ENCODE measurements at regions not wholly inside any gene's neighbourhood (a gene's known extent, or its start where the extent isn't known, plus 50 kb on each side); places are given as distances from the start of the nearest gene placed in this dataset.

DNA sequence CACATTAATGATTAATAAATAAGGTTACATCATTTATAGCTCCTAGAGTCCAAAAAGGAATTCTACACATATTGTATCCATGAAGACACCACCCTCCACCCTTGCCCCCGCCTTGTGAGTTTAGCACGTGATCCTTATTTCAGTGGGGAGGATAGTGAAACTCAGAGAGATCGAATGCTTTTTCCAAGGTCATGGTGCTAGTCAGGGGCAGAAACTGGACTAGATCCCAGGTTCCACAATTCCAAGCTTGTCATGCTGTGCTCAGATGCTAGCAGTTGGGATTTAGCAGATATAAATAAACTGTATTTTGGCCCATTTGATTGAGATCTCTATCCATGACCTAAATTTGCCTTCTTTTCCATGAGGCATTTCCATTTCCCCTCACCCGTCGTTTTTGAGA is 227.4 kb upstream of the THRB start:
- no peak for DNase-seq
- intact Hi-C loops (cut with DNase I), result no loop called here
- ATAC-seq (ENCODE audit: poor library complexity), result no peak

DNA sequence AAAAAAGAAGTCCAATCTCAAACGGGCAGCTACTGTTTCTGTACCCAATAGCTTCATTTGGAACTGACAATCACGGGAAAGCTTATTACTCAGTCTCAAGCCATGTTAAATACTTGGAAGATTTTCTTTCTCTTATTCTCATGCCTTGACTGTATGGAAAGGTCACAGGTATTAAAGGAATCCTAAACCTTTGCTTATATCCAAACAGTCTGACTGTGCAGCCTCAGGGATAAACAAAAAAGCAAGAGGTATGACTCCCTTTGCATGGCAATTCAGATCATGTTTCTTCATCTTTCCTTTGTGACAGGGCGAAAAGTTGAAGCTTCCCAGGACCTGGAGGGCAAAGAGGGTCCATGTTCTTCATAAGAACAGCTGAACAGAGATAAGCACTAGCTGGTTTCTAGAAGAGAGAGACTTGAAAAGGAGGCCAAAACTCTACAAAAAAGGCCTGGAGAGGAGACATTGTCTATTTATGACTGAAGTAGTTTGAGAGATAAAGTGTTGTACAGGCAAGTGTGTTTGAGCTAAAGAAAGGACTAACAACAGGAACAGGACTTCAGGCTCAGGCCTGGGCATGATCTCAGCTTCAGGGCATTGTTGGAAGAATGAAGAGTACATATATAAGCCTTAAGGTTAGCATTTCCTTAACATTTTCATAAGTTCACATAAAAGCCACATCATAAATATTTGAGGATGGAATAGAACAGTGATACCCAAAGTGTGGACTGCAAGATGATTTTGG is 231.0 kb upstream of the THRB start:
- intact Hi-C loops (cut with DNase I), result no loop called here
- ATAC-seq (ENCODE audit: poor library complexity) (no peak), DNase-seq (no peak)

DNA sequence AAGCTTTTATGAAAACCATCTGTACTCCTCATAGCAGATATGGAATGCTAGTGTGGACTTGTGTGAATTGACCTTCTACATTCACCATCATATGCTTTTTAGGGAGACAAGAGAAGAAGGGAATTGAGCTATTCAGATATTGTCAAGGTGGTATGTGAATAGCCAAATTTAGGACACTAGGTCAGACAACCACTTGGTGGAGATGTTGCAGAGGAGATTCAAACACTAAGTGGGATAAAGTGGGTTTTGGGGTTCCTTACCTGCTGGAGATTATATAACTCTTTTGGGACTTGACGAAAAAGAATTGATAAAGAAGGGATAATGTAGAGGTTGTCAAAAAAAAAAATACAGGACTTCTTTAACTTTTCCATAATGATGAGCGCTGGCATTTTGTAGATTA is 231.8 kb upstream of the THRB start:
- DNase-seq, result no peak
- no peak for ATAC-seq (ENCODE audit: poor library complexity)
- intact Hi-C loops (cut with DNase I), result no loop called here

DNA sequence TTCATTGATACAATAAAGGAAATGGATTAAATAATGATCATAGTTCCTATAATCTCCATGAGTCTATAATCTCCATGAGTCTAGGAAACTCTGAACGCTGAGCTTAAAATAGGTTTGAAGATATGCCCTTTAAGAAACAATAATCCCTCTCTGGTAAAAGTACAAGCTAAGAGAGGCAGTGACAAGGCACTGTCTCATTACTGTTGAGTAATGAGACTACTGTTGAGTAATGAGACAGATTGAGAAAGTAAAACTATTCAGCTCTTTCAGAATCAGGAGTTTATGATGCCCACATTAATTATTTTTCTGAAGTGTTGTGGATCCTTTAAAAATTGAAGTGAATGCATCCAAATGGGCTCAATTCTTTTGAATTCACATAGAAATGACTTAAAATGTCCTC is 235.5 kb upstream of the THRB start:
- ATAC-seq (ENCODE audit: poor library complexity) (no peak), DNase-seq (no peak)
- intact Hi-C loops (cut with DNase I), result no loop called here

DNA sequence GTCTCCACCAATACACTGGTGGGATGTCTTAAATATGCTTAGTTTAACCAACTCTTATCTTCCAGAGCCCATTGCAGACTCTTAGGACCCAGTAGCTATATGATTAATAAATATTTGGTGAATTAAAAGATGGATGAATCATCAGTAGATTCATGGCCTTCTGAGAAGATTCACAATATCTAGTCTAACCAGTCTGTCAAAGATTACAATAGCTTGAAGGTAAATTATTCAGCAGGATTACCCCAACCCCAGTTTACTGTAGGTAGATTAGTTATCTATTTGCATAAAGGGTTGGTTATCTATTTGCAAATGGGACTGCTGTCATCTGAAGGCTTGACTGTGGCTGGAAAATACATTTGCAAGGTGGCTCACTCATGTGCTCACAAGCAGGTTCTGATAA is 239.4 kb upstream of the THRB start:
- ATAC-seq (ENCODE audit: poor library complexity), result no peak
- intact Hi-C loops (cut with DNase I), result no loop called here
- DNase-seq, result no peak

DNA sequence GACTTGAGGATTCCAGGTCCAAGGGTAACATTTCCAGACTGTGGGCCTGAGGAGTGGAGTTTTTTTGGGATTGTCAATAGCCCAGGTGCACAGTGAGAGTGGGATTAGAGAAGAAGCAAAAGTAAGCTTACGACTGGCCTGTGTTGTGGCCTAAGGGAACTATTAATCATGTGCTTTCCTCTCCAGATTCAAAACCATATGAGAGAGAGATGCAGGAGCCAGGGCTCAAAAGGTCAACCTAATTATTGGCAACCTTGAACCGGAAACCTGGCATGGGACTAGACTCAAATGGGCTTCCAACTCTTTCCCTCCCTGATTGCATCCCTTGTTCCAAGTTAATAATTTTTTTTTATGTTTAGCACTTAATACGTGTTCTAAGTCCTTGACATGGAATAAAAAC is 242.1 kb upstream of the THRB start:
- intact Hi-C loops (cut with DNase I), result no loop called here
- DNase-seq (no peak), ATAC-seq (ENCODE audit: poor library complexity) (no peak)

DNA sequence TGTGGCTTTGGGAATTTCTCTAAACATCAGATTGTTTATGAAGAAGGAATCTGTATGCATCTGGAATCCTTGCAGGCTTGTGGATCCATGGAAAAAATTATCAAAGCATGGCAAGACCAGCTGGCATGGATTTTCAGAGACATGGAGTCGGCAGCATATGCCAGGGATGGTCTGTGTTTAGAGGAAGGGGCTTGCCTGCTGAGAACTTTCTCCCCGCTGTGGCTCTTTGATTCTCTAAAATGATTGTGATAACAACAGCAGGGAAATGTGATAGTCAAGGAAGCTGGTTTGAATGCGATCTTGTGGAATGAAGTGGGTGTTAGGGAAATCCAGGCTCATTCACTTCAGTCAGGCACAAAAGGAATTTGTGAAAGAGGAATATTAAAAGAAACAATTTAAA is 245.7 kb upstream of the THRB start:
- intact Hi-C loops (cut with DNase I), result no loop called here
- ATAC-seq (ENCODE audit: poor library complexity) (no peak), DNase-seq (no peak)

DNA sequence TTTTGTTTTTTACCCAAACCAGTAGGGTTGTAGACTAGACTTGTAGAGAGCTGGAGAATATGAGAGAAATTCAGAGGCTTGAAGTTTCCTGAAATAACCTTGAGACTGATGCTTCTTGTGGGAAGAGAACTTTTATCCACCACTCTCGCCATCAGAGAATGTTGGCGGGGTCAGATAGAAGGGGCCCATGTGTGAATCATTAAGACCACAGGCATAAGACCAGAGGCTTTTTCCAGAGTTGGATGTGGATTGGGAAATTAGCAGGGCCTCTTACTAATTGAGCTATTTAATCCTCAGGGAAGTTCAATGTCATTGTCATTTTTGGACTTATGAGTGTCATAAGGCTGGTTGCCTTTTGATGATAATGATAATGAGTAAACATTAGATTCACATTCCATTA is 246.9 kb upstream of the THRB start:
- intact Hi-C loops (cut with DNase I), result no loop called here
- ATAC-seq (ENCODE audit: poor library complexity) (no peak), DNase-seq (no peak)

DNA sequence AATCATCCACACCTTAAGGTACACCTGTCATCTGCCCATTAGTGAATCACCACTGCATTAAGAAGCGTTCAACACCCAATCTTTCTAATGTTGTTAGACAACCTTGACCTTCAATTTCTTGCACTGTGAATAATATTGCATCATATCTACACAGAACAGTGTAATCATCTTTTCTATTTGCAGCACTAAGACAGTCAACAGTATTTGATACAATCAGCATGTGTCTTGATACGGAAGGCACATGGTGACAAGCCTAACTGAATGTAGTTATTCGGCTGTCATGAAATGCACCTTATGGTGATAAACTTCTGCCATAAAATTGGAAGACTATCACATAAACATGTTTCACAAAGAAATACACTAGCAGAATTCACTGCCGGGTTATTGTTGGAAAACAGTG is 253.9 kb upstream of the THRB start:
- intact Hi-C loops (cut with DNase I), result no loop called here
- no peak for DNase-seq
- no peak for ATAC-seq (ENCODE audit: poor library complexity)

DNA sequence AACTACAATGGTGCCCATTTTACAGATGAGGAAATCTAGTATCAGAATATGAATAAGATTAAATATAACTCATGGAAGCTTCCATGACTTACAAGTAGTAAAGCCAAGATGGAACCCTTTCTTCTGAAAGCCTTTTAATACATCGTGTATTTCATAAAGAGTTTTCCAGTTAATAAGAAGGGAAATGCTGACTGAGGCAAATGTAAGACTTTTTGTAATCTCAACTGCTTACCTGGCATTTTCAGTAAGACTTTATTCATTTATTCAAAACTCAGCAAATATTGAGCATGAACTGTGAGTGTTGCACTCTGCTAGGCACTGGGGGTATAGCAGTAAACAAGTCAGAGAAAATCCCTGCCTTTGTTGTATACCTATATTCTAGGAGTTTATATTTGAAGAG is 256.4 kb upstream of the THRB start:
- DNase-seq, result no peak
- ATAC-seq (ENCODE audit: poor library complexity), result no peak
- intact Hi-C loops (cut with DNase I), result no loop called here

DNA sequence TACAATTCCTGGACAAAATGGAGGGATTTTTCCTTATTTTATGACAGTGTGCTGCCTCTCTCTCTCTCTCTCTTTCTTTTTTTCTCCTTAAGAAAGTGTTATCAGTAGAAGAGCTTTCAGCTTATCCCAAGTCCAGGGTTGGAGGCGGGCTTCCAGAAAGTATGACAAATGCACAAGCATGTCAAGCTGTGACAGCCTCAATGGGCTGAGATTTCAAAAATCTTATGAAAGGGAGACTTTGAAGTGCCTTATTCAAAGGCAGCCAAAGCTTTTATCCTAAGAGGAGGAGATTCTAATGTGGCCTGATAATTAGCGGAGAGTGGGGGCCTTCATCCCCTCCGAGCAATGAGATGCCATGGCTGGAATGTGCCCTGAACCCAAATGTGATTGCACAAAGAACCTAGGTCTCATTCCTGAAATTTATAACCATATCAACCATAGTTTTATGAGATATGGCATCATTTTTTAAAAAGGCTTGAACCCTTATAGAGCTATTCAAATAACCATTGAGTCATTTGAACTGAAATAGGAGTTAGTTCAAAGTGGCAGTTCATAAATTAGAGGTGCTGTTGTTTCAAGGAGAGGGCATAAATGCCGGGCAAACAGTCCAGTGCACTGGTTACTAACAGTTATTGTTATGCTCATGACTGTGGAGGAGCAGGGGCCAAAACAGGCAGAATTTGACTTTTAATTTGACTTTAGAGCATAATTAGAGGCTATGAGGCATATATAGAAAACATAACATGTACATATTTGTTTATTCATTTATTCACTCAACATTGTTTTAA is 261.6 kb upstream of the THRB start:
- intact Hi-C loops (cut with DNase I), result no loop called here
- ATAC-seq (ENCODE audit: poor library complexity), result no peak
- no peak for DNase-seq

DNA sequence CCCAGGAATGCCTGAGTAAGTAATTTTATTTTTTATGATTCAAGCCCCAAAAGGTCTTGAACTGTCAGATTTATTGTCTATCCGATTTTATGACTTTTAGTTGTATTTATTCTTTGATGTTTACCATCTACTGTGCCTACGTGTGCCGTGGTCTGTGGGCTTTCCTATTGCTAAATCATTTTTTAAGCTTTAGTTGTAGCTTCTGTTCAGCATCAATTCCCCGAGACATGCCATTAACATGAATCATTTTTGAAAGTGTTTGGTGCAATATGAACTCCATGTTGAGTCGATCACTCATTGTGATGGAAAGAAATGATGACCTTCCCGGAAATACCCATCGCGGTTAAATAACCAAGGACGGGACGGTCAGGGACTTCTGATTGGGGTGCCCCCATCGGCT is 268.7 kb upstream of the THRB start:
- intact Hi-C loops (cut with DNase I), result no loop called here
- ATAC-seq (ENCODE audit: poor library complexity), result no peak
- DNase-seq, result no peak

DNA sequence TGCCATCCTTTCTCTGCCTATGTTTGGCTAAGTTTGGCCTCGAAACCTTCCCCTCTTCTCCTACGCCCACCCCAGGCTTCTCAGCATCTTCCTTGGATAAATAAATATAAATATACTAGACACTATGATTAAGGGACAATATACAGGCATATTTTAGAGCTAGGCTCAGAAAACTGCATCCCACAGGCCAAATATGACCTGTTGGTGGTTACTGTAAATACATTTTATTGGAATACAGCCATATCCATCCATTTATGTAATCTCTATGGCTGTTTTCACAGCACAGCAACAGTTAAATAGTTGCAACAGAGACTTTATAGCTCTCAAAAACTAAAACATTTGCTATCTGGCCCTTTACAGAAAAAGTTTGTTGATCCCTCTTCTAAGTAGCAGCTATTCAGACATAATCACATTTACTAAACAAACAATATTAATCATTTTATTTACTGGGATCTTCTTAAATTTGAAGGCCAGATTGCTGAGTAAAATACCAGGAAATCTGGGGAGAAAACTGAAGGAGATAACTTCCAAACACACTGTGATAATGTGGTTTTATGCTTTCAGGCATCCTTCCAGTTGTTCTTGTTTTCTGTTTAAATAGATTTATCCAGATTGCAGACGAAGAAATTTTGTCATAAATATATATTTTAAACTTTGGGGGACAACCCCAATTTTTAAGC is 269.7 kb upstream of the THRB start:
- intact Hi-C loops (cut with DNase I), result no loop called here
- DNase-seq (no peak), ATAC-seq (ENCODE audit: poor library complexity) (no peak)

DNA sequence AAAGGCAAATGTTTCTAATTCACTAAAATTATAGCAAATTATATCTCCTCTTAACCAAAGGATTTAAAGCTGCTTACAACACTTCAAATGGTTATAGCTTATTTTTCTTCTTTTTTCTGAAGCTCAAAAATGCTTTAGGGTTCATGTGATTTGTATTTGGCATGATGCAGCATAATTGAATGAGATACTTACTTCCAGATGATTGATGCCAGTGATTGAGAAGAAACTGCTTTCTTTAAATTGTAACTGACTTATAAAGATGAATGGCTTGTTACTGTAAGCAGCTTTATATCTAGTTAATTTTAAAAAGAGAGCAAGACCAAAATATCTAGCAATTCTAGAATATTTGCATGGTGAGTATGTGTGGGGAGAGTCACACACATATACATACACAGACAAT is 270.7 kb upstream of the THRB start:
- DNase-seq, result no peak
- no peak for ATAC-seq (ENCODE audit: poor library complexity)
- intact Hi-C loops (cut with DNase I), result no loop called here

DNA sequence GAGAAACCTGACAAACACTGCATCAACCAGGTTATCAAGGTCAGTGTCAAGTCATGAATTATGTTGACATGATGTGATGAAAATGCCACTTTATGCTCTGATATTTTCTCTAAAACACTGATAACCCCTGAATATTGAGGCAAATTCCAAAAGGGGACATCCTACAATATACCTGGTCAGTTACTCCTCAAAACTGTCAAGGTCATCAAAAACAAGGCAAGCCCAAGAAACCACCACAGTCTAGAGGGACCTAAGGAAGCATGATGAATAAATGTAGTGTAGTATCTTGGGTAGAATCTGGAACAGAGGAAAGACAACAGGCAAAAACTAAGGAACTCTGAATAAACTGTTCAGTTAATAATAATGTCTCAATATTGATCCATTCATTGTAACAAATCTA is 275.3 kb upstream of the THRB start:
- DNase-seq (no peak), ATAC-seq (ENCODE audit: poor library complexity) (no peak)
- intact Hi-C loops (cut with DNase I), result loop anchor here (10.0 kb wide), 1 partner anchor 825 kb away; no protein-coding TSS in a partner anchor

DNA sequence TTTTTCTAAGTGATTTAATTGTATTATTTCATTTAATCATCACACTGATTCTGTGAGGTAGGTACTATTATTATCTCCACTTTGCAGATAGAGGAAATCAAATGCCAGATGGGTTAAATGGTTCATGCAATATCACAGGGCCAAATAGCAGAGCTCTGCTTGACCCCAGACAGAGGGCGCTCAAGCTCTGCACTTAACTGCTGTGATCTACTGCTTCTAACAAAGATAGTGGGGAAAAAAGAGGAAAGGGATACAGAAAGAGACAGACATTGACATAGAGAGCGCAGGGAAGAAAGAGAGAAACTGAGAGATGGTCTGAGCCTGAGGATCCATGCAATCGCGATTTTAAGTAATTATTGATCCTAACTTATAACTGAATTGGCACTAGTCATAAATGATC is 279.1 kb upstream of the THRB start:
- DNase-seq, result peak; percentile 39
- intact Hi-C loops (cut with DNase I), result loop anchor here (10.0 kb wide), 1 partner anchor 821 kb away; no protein-coding TSS in a partner anchor
- peak; percentile 86 for ATAC-seq (ENCODE audit: poor library complexity)

DNA sequence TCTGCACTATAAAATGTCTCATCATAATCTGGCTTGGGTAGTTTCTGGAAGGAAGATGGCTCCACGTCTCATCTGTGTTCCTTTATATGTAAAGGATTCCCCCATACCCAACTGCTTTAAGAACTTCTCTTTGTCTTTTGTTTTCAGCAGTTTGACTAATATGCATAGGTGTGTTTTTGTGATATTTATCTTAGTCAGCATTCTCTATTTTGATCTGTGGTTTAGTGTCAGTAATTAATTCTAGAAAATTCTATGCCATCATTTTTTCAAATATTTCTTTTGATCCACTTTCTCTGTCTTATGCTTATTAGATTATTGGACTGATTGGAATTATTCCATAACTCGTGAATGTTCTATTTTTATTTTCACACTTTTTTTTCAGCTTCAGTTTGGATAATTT is 286.3 kb upstream of the THRB start:
- DNase-seq (no peak), ATAC-seq (ENCODE audit: poor library complexity) (no peak)
- intact Hi-C loops (cut with DNase I), result no loop called here

DNA sequence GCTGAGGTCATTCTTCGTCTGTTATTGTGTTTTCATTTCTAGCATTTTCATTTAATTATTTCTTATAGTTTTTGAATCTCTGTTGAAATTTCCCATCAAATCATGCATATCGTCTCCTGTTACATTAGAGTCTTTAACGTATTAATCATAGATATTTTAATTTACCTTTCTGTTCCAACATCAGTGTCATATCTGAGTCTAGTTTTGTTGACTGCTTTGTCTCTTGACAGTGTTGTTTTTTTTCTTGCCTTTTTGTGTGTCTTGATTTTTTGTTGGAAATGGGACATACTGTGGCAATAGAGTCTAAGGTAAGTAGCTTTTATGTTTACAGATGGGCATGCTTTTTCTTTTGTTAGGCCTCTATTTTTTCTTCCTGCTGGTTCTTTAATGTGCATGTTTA is 286.8 kb upstream of the THRB start:
- intact Hi-C loops (cut with DNase I), result no loop called here
- no peak for ATAC-seq (ENCODE audit: poor library complexity)
- no peak for DNase-seq

DNA sequence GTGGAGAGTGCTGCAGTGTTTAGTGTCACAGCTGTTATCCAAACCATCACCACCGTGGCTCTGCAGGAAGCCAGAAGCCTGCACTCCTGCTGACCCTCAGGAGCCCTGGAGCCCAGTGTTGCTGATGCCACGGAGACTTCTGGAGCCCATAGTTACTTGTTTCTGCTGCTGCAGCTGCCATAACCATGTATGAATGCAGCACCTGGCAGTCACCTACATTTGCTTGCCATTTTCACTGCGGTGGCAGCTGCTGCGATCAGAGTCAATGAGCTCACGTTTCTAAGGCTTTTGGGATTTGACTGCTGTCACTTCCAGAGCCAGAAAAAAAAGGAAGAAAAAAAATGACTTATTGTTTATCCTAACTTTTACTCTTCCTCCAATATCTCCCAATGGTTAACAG is 299.2 kb upstream of the THRB start:
- ATAC-seq (ENCODE audit: poor library complexity) (no peak), DNase-seq (no peak)
- intact Hi-C loops (cut with DNase I), result no loop called here

DNA sequence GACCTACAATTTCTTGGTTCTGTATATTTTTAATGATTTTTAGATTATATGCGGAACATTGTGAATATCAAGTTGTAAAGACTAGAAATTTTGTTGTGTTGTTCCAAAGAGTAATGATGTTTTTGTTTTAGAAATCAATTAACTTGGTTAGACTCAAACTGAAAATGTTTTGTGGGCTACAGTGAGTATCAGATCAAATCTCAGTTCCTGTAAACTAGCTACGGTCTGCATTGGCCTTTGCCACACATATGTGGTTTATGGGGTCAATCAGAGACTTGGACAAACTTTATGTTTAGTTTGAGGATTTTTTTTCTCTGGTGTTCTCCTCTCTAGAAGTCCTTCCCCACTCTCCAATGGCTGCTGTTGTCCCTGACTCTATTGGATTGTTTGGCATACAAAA is 308.0 kb upstream of the THRB start:
- intact Hi-C loops (cut with DNase I), result no loop called here
- DNase-seq (no peak), ATAC-seq (ENCODE audit: poor library complexity) (no peak)

Measured in Right ventricle myocardium superior (tissue), 1 donor.